ENCODE measurements at regions not wholly inside any gene's neighbourhood (a gene's known extent, or its start where the extent isn't known, plus 50 kb on each side); places are given as distances from the start of the nearest gene placed in this dataset.

DNA sequence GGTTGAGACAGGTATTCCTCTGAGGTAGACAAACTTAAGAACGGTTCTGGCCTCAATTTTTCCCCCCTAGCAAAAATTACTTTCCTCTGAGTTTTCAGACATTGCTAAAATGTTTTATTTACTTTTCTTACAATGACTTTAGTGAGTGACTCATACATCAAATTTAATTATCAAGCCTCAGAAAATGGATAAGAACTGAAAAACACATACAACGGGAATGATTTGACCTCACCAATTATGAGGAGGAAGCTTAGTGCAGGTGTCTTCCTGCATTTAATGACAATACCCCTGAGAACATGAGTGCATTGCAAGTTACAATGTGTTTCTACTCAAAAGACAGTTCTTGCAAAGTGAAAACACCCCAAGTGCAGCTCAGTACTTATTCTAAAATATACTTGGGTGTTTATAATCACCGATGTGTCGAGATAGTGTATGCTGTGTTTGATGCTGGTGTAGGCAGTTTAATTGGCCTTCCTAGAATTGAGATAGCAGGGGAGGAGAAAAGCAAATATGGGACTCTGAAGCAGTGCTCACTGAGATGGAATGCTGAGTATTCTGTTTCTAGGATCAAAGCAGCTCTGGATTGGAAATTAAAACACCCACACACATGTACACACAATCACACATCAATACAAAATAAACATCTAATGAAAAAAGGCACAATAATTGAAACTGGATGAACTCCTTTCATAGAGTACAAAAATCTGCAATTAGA lies 189.5 kb upstream of the SLC10A2 start:
- TF ChIP-seq CTCF (IDR thresholded peaks at IDR 0.05) = no peak
- ATAC-seq (no peak), DNase-seq (no peak)
- Histone ChIP-seq H3K36me3 (no peaks in the 10 kb centered on the region), H3K27ac (no peak overlapping the region), H3K27me3 (ENCODE audit: low read depth) (no peaks in the 10 kb centered on the region), H3K9me3 (no peaks in the 10 kb centered on the region), H3K4me3 (no peak overlapping the region), H3K4me1 (no peaks in the 10 kb centered on the region)
- intact Hi-C loops (cut with DNase I) = no loop called here

- ATAC-seq (no peak), DNase-seq (no peak)
- intact Hi-C loops (cut with DNase I) = no loop called here
- no peak for TF ChIP-seq CTCF (IDR thresholded peaks at IDR 0.05)
- Histone ChIP-seq H3K9me3 (no peaks in the 10 kb centered on the region), H3K27me3 (ENCODE audit: low read depth) (no peaks in the 10 kb centered on the region), H3K4me3 (no peak overlapping the region), H3K36me3 (no peaks in the 10 kb centered on the region), H3K4me1 (no peaks in the 10 kb centered on the region), H3K27ac (no peak overlapping the region)
Observed at GRCh38 chr13:103250071-103250470, 183.9 kb upstream of the SLC10A2 start.

GRCh38 chr13:103246581-103247200 lies 180.5 kb upstream of the SLC10A2 start:
- DNase-seq (no peak), ATAC-seq (no peak)
- no peak for TF ChIP-seq CTCF (IDR thresholded peaks at IDR 0.05)
- Histone ChIP-seq H3K27ac (no peak overlapping the region), H3K9me3 (no peaks in the 10 kb centered on the region), H3K4me1 (no peaks in the 10 kb centered on the region), H3K4me3 (no peak overlapping the region), H3K27me3 (ENCODE audit: low read depth) (no peaks in the 10 kb centered on the region), H3K36me3 (no peaks in the 10 kb centered on the region)
- intact Hi-C loops (cut with DNase I) = no loop called here

- no peak overlapping the region for H3K27ac ChIP-seq
- TF ChIP-seq CTCF (IDR thresholded peaks at IDR 0.05) = no peak
- no peaks in the 10 kb centered on the region for H3K4me1 ChIP-seq
- no peaks in the 10 kb centered on the region for H3K9me3 ChIP-seq
- no peak overlapping the region for H3K4me3 ChIP-seq
- no peak for ATAC-seq
- no peak for DNase-seq
- H3K27me3 ChIP-seq (ENCODE audit: low read depth) = no peaks in the 10 kb centered on the region
- no peaks in the 10 kb centered on the region for H3K36me3 ChIP-seq
- intact Hi-C loops (cut with DNase I) = no loop called here
Observed at GRCh38 chr13:103243495-103243894, 177.3 kb upstream of the SLC10A2 start.

DNA sequence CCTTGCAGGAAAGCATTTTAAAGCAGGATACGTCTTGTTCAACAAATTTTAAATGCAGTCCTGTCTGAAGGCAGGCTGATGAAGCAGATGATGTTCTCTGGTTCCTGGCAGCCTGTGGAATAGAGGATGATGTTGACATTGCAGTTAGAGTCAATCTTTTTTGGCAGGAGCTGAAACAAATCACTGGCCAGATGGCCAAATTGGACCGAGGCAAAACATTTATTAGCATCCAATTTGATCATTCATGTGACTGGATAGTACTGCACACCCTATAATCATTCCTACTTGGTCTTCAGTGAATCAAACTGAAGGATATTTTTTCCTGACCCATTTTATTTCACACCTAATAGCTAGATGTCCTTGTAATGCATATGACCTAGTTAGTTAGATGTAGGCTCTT lies 172.2 kb upstream of the SLC10A2 start:
- DNase-seq = no peak
- intact Hi-C loops (cut with DNase I) = no loop called here
- H3K36me3 ChIP-seq = no peaks in the 10 kb centered on the region
- no peak for ATAC-seq
- no peaks in the 10 kb centered on the region for H3K4me1 ChIP-seq
- H3K4me3 ChIP-seq = no peak overlapping the region
- no peaks in the 10 kb centered on the region for H3K9me3 ChIP-seq
- no peaks in the 10 kb centered on the region for H3K27me3 ChIP-seq (ENCODE audit: low read depth)
- no peak for TF ChIP-seq CTCF (IDR thresholded peaks at IDR 0.05)
- no peak overlapping the region for H3K27ac ChIP-seq
